Nucleus accumbens (tissue), 56 donors: ENCODE measurements at regions not wholly inside any gene's neighbourhood (a gene's known extent, or its start where the extent isn't known, plus 50 kb on each side); places are given as distances from the start of the nearest gene placed in this dataset.
"Not testable (repeated sequence)": the region's sequence is repeated elsewhere in the genome, so short reads cannot be mapped to it uniquely, and the experiment has no call there.

Experiments
- DNase-seq, 56 donors: peaks; one replicate each; lab custom pipeline; 2025; lab: John Stamatoyannopoulos, UW

DNA sequence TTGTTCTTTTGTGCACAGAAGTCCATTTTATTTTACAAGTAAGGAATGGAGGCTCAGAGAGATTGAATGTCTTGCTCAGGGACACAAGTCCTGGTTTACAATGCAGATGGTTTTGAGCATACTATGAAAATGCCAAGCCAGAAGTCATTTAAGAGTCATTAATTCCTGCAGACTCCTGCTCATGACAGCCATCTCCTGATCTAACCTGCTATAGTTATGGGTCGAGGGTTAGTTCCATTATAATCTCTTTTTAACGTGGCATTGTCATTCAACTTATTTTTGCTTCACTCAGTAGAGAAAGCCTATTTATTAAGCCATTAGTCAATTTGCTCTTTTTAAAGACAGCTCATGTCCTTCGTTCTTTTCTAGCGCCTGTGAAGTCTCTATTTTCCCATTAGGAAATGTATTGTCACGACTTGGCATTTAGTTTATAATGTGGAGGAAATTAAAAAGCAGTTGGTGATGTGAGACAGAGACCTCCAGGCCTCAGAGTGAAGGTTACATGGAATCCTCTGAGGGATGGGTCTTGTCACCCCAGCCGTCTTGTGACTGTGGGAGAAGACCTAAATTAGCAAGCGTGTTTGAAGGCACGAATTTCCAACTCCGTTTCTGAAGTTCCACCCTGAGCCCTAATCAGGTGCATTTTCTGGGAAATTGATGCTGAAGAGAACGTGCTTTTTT, 84.1 kb downstream of the ACTBL2 start:
- no peak for DNase-seq

DNA sequence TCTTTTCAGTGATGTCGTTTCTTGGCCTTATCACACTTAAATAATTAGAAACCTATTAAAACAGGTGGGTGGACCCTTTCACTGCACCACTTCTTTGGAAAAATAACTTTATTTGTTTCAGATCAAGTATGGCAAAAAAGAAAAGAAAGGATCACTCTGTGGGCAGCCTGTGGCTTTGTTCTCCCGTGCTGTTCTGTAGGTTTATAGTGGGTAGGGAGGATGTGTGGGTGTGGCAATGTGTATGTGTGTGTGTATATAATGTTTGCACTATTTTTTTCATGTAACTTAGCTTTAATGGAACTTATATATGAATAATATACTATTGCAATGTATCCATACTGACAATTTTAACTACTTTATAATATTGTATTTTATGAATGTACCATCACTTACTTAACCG, 85.9 kb downstream of the ACTBL2 start:
- no peak for DNase-seq

DNA sequence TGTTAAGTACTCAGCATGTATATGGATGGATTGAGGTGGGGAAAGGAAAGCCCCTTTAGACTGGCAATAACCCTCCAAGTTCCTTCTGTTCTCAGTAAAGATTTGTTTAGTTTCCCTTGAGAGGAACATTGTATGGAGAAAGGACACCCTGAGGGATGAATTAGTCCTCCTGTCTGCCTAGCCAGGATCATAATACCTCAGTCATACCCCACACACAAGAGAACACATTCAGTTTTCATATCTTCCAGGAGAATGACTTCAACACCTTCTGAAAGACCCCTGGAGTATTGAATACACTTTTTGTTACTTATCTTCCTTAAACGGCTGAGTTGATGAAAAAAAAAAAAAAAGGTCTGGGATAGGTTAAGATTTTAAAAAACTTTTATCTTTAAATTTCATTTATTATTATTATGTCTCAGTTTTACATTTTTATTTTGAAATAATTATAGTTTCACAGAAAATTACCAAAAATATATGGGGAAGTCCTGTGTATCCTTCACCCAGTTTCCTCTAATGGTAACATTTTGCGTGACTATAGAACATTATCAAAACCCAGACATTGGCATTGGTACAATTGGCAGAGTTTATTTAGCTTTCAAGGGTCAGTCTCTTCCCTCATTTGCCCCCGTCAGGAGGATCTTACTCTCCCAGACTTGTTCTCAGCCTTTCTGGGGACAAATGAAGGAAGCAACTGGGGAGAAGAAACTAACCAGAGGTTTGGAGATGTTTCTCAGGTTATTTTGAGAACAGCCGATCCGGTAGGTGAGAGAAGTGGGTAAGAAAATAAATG, 88.0 kb downstream of the ACTBL2 start:
- DNase-seq, result no peak

DNA sequence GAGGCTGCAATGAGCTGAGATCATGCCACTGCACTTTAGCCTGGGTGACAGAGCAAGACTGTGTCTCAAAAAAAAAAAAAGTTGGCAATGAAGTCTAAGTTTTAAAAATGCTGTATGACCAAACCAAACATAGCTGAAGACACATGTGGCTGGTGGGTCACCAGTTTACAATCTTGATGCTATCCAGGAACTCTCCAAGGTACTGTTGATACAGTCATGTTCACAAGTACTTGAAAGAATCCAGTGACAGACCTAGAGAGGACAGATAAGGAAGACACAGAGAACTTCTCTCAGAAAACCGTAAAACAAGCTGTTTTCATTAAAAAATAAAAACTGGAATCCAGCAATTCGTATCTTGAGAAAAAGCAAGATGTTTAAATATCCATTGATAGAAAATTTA, 95.7 kb downstream of the ACTBL2 start:
- DNase-seq, result no peak

DNA sequence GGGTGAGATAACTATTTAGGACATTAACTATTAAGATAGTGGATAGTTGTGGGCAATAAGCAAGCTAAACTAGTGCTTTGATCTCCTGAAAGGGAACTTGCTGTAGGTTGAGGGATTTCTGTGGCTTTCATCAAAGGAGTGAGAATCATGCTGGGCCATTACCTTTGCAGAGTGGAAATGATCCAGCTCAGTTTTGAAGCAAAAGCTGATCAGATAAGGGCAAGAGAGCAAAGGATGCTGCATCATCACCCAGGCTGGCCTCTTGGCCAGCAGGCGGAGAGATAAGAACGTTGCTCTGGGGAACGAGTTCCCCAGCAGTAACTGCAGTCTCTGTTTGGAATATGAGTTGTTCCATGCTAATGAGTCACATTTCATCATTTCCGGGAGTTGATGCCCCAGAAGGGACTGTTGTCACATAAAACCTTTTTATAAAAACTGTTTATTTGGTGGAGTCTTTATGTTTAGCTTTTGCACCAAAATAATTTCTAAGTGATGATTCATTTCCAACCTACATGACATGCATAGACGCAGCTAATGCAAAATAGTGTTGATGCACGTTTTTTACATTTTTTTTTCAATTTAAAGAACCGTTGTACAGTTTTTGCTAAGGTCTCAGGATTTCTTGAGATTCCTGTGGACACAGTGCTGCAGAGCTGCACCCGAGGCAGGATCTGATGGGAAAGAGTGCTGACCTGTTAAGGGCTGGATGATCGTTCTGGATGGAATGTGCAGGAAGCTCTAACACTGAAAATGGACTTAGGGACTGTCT, 99.3 kb downstream of the ACTBL2 start:
- no peak for DNase-seq

DNA sequence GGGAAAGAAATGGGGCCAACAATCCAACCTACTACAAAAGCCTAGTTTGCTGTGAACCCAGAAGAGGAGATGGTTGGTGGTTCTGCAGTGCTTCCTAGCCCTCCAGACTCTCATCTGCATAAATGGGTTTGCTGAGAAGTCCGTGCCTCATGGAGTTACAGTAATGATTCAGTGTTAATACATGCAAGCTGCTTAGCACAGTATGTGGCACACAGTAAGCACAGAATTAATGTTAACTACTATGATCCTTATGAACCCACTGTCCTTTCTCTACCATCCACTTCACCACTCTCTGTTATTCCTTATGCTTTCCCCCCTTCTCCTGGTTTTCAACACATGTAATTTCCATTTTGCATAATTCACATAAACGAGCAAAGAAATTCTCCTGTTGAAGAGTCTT, 100.0 kb downstream of the ACTBL2 start:
- DNase-seq, result no peak

DNA sequence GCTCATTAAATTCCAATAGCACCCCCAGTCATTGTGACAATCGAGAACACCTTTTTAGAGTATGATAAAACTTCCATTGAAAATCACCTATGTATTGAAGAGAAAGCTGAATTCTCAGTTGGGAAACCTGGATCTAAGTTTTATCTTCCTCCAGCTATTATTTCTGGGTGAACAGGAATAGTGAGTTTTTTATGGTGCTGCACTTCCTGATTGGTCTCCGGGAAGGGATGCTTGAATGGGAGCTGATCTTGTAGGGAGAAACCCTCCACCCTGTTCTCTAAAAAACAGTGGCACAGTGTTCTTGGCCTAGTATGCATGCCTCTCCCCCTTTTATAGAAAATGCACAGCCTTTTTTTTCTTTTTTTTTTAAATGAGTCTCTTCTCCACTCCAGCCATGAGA, 112.2 kb downstream of the ACTBL2 start:
- DNase-seq, result no peak

DNA sequence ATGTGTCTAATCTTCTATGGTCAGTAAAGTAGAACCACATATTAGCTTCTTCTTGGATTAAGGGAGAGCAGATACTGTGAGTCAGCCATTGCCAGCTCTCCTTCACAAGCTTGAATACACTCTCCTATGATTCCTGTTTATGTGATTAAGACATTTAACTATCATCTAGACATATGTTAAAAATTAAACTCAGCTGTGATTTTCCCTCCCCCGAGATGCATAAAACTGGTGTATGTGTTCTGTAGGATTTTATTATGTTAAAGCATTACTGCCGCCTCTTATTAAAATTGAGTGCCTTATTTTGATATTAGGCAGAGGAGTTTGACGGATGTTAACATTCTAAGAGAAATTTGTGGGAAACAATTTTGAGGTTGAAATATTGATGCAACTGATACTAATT, 114.6 kb downstream of the ACTBL2 start:
- DNase-seq, result no peak

DNA sequence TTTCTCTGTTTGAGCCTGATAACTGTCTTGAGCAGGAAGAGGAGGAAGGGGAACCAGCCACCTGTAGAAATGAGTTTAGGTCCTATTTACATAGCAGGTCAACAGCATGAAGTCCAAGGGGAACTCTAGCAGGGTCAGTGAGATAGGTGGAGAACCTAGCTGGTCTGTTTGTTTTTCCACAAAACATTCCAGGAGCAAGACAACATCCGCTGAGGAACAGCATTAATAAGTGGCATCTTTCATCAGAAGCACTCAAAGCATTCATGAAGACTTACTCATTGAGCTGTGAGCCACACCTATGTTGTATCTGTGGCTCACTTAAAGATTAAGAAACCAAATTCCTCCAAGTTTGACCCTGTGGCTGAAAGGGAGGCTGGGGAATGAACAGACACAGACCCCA, 115.9 kb downstream of the ACTBL2 start:
- no peak for DNase-seq

DNA sequence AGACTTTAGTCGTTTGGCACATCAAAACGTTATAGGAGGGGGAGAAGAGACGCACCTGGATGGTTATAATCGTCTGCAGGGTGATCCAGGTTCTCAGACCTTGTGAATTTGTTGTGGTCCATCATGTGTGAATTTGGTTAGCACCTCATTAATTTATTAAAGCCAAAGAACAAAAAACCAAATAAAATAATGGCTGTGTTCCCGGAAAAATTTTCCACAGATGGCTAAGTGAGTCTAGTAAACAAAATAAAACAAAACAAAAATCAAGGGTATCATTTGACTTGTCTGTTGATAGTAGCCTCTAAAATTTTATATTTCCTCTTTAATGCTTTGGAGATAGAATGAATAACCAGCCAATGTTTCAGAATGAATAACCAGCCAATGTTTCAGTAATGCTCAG, 119.7 kb downstream of the ACTBL2 start:
- DNase-seq, result no peak

DNA sequence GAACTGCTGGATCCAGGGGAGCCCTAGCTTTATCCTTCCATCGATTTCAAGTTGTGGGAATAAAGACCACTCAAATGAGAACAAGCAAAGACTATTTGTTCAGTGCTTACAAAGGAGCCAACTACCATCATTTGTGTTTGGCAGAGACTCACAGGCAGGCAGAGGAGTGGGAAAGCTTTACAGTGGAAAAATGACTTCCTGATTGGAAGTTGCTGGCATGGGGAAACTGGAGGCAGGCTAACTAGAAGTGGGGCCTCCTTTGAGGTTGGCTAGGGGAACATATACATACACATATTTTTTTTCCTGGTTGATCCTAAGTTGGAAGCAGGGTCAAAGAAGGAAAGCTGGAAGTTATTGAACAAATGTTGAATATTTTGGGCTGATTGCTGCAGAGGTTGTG, 121.7 kb downstream of the ACTBL2 start:
- DNase-seq, result no peak

DNA sequence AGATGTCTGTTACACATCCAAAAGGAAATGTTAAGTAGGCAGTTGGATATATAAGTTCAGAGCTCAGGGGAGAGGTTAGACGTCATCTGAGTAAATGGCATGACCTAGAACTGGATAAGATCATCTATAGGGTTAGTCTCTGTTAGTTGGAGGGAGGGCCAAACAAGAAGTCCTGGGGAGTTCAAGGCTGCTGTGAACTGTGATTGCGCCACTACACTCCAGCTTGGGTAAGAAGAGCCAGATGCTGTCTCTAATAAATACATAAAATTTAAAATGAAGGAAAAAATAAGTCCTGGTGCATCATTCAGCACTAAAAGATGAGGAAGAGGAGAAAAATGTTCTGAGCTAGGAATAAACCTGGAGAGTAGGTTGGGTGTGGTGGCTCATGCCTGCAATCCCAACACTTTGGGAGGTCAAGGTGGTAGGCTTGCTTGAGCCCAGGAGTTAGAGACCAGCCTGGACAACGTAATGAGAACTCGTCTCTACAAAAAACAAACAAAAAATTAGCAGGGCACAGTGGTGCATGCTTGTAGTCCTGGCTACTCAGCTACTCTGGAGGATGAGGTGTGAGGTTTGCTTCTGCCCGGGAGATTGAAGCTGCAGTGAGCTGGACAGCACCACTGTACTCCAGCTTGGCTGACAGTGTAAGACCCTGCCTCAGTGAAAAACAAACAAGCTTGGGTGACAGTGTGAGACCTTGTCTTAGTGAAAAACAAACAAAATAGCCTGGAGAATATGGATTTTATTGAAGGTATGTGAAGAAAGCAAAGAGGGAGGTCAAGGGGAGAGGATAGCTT, 123.6 kb downstream of the ACTBL2 start:
- DNase-seq, result no peak

DNA sequence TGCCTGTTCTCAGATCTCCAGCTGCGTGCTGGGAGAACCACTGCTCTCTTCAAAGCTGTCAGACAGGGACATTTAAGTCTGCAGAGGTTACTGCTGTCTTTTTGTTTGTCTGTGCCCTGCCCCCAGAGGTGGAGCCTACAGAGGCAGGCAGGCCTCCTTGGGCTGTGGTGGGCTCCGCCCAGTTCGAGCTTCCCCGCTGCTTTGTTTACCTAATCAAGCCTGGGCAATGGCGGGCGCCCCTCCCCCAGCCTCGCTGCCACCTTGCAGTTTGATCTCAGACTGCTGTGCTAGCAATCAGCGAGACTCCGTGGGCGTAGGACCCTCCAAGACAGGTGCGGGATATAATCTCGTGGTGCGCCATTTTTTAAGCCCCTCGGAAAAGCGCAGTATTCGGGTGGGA, 125.8 kb downstream of the ACTBL2 start:
- not testable (repeated sequence) for DNase-seq

DNA sequence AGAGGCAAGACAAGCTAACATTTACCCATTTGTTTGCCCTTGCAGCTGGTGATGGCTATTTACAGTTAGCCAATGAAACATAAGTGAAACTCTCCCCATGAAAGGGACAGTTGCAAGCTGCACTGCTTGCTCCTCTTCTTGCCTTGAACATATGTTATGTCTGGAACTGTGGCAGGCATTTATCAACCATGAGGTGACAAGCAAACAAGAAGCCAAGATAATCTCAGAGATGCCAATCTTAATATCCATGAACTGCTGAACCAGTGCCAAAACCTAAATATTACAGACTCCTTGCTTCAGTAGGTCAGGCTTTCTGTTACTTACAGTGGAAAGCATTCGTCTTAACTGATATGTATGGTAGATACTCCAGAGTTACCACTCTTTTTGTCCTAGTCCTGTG, 133.4 kb downstream of the ACTBL2 start:
- DNase-seq, result no peak

DNA sequence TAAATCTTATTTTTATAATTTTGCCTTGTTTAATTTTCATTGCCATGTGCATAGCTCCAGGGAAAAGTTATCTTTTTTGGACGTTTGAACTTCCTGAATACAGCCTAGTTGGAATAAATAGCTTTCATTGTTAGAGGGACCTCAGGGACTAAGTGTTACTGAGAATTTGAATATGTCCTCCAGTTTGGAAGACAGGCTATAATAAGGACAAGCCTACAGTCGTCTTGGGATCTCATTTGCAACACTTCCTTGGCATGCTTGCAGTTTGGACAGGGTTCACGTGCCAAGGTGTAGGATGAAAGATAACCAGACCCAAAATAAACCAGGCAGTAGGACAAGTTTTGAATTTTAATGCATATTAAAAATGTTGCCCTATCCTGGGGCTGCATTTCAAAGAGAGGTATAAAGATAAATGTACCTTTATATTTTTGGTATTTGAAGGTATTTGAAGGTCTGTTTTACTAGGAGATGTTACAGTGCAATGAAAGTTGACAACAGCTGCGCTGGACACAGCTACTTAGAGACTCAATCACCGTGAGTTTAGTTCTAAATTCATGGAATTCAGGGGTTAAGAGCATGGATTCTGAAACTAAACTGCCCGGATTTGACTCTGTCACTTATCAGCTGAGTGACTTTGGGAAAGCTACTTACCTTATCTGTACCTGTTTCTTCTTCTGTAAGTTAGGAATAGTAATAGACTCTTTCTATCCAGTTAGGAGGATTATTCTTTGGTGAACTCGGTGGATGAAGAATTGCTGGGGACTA, 134.1 kb downstream of the ACTBL2 start:
- no peak for DNase-seq

DNA sequence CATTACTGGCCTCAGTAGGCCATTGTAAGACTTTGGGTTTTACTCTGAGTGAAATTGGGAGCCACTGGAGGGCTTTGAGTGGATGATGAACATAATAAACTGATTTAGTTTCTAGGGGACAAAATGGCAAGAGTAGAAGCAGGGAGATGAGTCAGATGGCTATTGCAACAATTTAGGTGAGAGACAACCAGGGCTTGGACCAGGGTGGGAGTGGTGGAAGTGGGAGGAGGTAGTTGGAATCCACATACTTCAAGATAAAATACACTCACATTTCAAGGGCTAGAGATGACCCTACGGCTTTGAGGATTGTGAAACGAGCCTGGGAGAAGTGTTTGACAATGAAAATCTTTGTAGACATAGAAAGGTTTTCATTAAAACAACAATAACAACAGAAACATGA, 136.3 kb downstream of the ACTBL2 start:
- DNase-seq, result no peak

DNA sequence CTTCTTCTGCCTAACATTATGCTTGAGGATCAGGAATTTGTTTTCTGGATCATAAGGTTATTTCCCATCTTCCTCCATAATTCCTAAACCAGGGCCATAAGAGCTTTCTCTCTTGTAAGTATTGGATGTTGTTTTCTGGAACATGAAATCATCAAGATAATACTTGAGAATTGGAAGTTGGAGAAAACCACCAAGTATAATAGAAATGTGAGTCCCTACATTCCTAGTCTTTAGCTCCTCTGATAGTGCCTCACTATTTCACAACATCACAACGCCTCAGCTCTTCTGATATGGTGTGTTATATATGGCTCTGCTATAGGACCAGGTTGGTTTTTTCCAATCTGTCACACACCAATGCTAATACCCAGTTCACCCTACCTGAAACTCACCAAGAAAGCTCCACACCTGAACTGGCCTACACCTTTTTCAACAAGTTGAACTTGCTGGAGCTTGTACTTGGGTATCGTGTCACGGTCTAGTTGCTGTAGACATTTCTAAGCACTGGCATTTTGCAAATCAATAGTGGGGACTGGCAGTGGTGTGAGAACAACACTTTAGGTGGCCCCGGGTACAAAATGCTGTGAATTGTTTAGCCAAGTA, 141.1 kb downstream of the ACTBL2 start:
- DNase-seq, result no peak

DNA sequence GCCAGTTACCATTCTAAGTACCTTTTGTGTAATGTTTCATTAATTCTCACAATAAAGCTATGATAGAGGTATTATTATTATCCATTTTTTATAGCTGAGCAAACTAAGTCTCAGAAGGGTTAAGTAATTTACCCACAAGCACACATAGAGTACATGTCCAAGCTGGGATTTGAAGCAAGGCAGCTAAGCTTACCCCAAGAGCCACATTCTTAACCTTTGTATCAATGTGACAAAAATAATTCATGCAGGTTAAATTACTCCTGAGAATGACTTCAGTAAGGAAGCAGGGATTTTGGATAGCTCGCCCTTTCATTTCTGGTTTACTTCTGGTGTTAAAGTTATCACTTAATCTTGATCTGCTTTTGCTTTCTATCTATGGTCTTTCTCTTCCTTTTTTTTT, 141.9 kb downstream of the ACTBL2 start:
- DNase-seq, result no peak

DNA sequence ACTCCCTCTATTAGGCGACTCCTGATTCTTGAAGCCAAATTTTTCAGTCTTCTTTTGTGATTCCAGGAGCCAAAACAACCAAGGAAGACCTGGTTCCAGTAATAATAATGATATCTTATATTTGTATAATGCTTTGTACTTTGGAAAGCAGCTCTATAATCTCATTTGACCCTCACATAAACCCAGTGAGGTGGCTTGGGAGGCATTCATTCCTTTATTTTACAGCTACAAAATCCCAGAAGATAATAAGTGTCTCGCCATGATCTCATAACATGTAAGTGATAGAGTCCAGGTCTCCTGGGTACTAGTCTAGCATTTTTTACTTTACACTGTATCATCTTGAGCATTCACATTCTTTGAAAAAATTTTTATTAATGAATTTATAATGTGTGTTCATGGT, 143.1 kb downstream of the ACTBL2 start:
- no peak for DNase-seq
